Bronchial epithelial cell (primary cell): ENCODE measurements at regions not wholly inside any gene's neighbourhood (a gene's known extent, or its start where the extent isn't known, plus 50 kb on each side); places are given as distances from the start of the nearest gene placed in this dataset.

Experiments used
- DNase-seq: peaks from one replicate; pipeline ENCODE4 v3.0.0-alpha.2; 2010; ENCODE audit warnings: low read depth
- FAIRE-seq: peaks from 2 replicates; lab custom pipeline; 2011; peaks lifted over from hg19 to GRCh38; lab: Jason Lieb, UNC
- H3K27me3 ChIP-seq: 2 replicates; pipeline ENCODE4 v1.5.1; 2011; ENCODE audit warnings: low read length; ENCODE audit not compliant: control insufficient read depth, insufficient read depth
- H3K36me3 ChIP-seq: 2 replicates; pipeline ENCODE4 v1.5.1; 2011; ENCODE audit warnings: low read length; ENCODE audit not compliant: control insufficient read depth, insufficient read depth
- H3K4me3 ChIP-seq: 2 replicates; pipeline ENCODE4 v1.5.1; 2011; ENCODE audit warnings: mild to moderate bottlenecking, low read depth, low read length, control low read depth
- CTCF ChIP-seq: IDR thresholded peaks from 2 replicates; pipeline ENCODE4 v1.5.1; 2011; ENCODE audit warnings: mild to moderate bottlenecking, moderate library complexity, low read length, control low read depth, inconsistent platforms; ENCODE audit not compliant: insufficient read depth, severe bottlenecking

GRCh38 chr2:2922156-2922555, 455.5 kb downstream of the EIPR1 start:
- DNase-seq: no peak
- FAIRE-seq: no peak
- Histone ChIP-seq H3K27me3 (no peaks in the 10 kb centered on the region), H3K36me3 (no peaks in the 10 kb centered on the region), H3K4me3 (no peak overlapping the region)
- no peak for TF ChIP-seq CTCF

- no peaks in the 10 kb centered on the region for H3K27me3 ChIP-seq
- FAIRE-seq (no peak), DNase-seq (no peak)
- H3K36me3 ChIP-seq: no peaks in the 10 kb centered on the region
- TF ChIP-seq CTCF: no peak
- no peak overlapping the region for H3K4me3 ChIP-seq
These were observed 456.5 kb downstream of the EIPR1 start for GRCh38 chr2:2921011-2921720.

- Histone ChIP-seq H3K4me3 (no peak overlapping the region), H3K36me3 (no peaks in the 10 kb centered on the region), H3K27me3 (no peaks in the 10 kb centered on the region)
- no peak for TF ChIP-seq CTCF
- DNase-seq (no peak), FAIRE-seq (no peak)
These were observed 457.8 kb downstream of the EIPR1 start for GRCh38 chr2:2919574-2920365.

- FAIRE-seq (no peak), DNase-seq (no peak)
- Histone ChIP-seq H3K4me3 (no peak overlapping the region), H3K27me3 (no peaks in the 10 kb centered on the region), H3K36me3 (no peaks in the 10 kb centered on the region)
- TF ChIP-seq CTCF: no peak
These were observed 458.6 kb downstream of the EIPR1 start for GRCh38 chr2:2919026-2919425.

- no peak for TF ChIP-seq CTCF
- DNase-seq (no peak), FAIRE-seq (no peak)
- H3K4me3 ChIP-seq: no peak overlapping the region
- H3K36me3 ChIP-seq: no peaks in the 10 kb centered on the region
- no peaks in the 10 kb centered on the region for H3K27me3 ChIP-seq
These were observed 461.0 kb downstream of the EIPR1 start for GRCh38 chr2:2916621-2917020.
